H1 (cell line): ENCODE measurements at regions not wholly inside any gene's neighbourhood (a gene's known extent, or its start where the extent isn't known, plus 50 kb on each side); places are given as distances from the start of the nearest gene placed in this dataset.

ENCODE experiments used
- JUND ChIP-seq: IDR thresholded peaks from 2 replicates; pipeline ENCODE4 v1.6.1; 2011; ENCODE audit warnings: mild to moderate bottlenecking, improper control_type of control experiment, low read length
- RAD21 ChIP-seq, 2 experiments: IDR thresholded peaks in 1 of 2; conservative IDR thresholded peaks in 1 of 2; 2 replicates each; pipeline ENCODE4 v1.6.1; 2011; ENCODE audit warnings: low read depth in 2 of 2, low read length in 2 of 2, improper control_type of control experiment in 1 of 2, inconsistent platforms in 1 of 2, mild to moderate bottlenecking in 1 of 2, moderate library complexity in 1 of 2
- SIX5 ChIP-seq: IDR thresholded peaks from 2 replicates; pipeline ENCODE4 v1.6.1; 2011; ENCODE audit warnings: mild to moderate bottlenecking, low read depth, low read length

DNA sequence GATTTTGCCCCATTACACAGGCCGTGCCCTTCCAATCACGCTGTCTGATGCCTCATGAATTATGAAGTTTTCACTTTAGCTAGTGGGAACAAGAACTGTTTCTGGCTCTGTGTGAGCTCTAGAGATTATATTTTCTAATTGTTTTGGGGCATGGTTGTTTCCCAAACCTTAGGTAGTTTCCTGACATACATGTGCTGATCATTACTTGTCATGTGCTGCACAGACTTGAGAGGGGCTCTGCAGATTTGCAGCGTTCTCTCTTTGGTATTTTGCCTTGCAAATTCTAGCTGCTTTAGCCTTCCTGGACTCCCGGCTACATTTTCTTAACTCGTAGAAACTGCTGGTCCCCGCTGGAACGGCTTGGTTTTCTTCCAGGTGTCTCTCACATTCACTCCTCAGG lies 142.1 kb upstream of the IVNS1ABP start (continued):
- TF ChIP-seq RAD21 (IDR thresholded peaks at IDR 0.05 in 1 of 2, conservative IDR thresholded peaks at IDR 0.05 in 1 of 2; ENCODE audit: low read depth in 2 of 2, low read length in 2 of 2) (no peak), SIX5 (no peak), JUND (no peak)
